ENCODE measurements at regions not wholly inside any gene's neighbourhood (a gene's known extent, or its start where the extent isn't known, plus 50 kb on each side); places are given as distances from the start of the nearest gene placed in this dataset.

DNA sequence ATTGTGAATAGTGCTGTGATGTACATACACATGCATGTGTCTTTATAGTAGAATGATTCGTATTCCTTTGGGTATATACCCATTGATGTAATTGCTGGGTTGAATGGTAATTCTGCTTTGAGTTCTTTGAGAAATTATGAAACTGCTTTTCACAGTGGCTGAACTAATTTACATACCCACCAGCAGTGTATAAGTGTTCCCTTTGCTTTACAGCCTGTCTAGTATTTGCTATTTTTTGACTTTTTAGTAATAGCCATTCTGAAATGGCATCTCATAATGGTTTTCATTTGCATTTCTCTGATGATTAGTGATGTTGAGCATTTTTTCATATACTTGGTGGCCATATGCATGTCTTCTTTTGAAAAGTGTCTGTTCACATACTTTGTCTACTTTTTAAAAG, 54.5 kb upstream of the FAM78B start:
- ATAC-seq (replicated peaks in 6 of 8): no peak
- in situ Hi-C loops (cut with MboI; ENCODE audit: low pct_unique_long_range_greater_than_20kb in 2 of 9, low sequenced_read_pairs in 9 of 9, unreplicated experiment in 9 of 9): no loop called here
- Histone ChIP-seq H3K4me1 (replicated peaks in 1 of 2) (no peaks in the 10 kb centered on the region), H3K27ac (no peak overlapping the region), H3K4me3 (no peak overlapping the region)
- 0 to 100% (median 71%) methylated on average over 1 of the region's 1 CpG; no CpG with 5 or more reads in 4 of the 10 experiments for WGBS, 10 experiments

DNA sequence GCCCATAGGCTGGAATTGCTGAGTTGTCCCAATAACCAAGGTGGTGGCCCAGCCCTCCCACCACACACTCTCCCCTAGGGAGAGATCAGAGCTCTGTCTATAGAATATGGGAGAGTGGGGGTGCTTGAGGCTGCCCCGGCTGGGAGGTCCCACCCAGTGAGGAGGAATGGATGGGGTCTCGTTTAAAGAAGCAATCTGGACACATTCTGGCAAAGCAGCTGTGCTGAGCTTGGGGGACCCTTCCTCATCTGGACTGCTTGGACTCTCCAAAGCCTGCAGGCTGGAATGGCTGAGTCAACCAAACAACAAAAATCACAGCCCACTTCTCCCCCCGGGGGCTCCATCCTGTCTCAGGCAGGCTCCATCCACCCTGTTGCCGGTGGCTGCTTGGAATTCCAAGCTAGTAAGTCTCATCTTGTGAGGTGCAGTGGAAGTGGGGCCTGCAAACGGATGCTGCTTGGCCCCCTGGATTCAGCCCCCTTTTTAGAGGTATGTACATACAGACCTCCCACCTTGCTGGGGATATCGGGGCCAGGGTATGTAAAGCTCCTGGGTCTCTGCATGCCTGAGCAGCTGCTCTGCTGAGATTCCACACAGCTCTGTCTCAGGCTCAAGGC, 67.1 kb upstream of the FAM78B start:
- WGBS, 10 experiments: 61 to 78% (median 65%) methylated on average over 3 to 6 of the region's 6 CpGs; no CpG with 5 or more reads in 7 of the 10 experiments
- ATAC-seq (replicated peaks in 6 of 8): no peak
- in situ Hi-C loops (cut with MboI; ENCODE audit: low pct_unique_long_range_greater_than_20kb in 2 of 9, low sequenced_read_pairs in 9 of 9, unreplicated experiment in 9 of 9): no loop called here
- H3K27ac ChIP-seq: no peak overlapping the region
- no peak overlapping the region for H3K4me3 ChIP-seq
- no peaks in the 10 kb centered on the region for H3K4me1 ChIP-seq (replicated peaks in 1 of 2)

DNA sequence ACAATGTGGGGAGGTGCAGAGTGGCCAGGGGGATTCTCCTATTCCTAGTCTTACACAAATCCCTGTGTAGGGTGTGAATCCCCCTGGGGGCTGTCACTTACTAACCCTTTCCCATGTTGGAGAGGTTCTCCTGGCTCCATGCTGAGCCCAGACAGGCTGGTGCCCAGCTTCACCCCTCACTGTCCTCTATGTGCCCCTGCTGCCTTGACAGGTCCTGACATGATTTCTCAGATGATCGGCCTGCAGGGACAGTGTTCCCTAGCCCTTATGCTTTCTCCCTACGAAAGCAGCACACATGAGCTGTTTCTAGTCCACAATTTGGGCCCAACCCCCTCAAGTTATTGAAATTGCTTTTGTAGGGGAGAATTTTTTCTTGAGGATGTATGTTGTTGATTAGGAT, 68.9 kb upstream of the FAM78B start:
- 17 to 82% (median 60%) methylated on average over 1 to 2 of the region's 2 CpGs; no CpG with 5 or more reads in 5 of the 10 experiments for WGBS, 10 experiments
- Histone ChIP-seq H3K4me1 (replicated peaks in 1 of 2) (no peaks in the 10 kb centered on the region), H3K27ac (no peak overlapping the region), H3K4me3 (no peak overlapping the region)
- ATAC-seq (replicated peaks in 6 of 8): no peak
- in situ Hi-C loops (cut with MboI; ENCODE audit: low pct_unique_long_range_greater_than_20kb in 2 of 9, low sequenced_read_pairs in 9 of 9, unreplicated experiment in 9 of 9): no loop called here

DNA sequence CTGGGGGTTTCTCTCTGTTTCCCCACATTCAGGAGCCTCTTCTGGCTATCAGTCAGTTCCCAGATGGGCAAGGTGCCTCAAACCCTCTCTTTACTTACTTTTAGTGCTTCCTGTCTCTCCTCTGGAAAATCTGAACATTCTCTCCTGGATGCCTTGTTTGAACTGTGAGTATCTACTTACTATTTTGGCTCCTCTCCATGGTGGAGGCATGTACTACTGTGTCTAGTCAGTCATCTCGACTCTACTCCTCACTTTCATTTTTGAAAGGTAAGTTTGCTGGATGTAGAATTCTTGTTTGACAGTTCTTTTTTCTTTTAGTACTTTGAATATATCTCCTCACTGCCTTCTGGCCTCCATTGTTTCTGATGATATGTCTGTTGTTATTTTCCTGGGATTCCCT, 70.9 kb upstream of the FAM78B start:
- no peaks in the 10 kb centered on the region for H3K4me1 ChIP-seq (replicated peaks in 1 of 2)
- no peak overlapping the region for H3K27ac ChIP-seq
- in situ Hi-C loops (cut with MboI; ENCODE audit: low pct_unique_long_range_greater_than_20kb in 2 of 9, low sequenced_read_pairs in 9 of 9, unreplicated experiment in 9 of 9): no loop called here
- no peak for ATAC-seq (replicated peaks in 6 of 8)
- WGBS, 10 experiments: 0 to 100% (median 55%) methylated on average over 1 of the region's 1 CpG
- H3K4me3 ChIP-seq: no peak overlapping the region

DNA sequence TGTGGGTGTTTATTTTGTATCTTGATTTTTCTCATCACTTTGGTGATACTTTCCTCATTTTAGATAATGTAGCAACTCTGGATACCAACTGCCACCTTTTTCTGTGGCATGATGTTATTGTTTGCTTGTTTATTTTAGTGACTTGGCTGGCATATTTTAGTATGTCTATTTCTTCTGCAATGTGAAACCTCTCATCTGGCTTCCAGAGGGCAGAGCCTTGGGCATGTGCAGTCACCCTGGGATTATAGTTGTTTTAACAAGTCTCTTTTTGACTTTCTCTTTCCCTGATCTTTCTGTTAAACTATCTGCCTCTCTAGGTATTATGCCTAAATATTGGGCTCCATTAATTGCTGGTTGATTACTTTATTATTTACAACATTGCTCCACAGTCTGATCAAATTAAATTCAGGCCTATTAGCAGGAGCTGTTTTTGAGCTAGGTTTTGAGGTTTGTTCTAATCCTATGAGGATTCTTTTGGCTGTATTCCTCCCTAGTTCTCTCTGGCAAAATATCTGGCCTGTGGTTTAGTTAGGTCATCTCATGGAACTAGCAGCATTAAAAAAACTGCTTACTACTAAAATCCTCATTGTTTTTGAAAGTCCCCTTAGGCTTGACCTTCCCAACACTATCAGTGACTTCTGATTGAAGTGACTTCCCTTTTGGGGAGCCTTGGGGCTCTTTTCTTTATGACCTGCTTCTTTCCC, 86.4 kb upstream of the FAM78B start:
- Histone ChIP-seq H3K27ac (no peak overlapping the region), H3K4me3 (no peak overlapping the region), H3K4me1 (replicated peaks in 1 of 2) (no peaks in the 10 kb centered on the region)
- in situ Hi-C loops (cut with MboI; ENCODE audit: low pct_unique_long_range_greater_than_20kb in 2 of 9, low sequenced_read_pairs in 9 of 9, unreplicated experiment in 9 of 9): no loop called here
- no peak for ATAC-seq (replicated peaks in 6 of 8)

DNA sequence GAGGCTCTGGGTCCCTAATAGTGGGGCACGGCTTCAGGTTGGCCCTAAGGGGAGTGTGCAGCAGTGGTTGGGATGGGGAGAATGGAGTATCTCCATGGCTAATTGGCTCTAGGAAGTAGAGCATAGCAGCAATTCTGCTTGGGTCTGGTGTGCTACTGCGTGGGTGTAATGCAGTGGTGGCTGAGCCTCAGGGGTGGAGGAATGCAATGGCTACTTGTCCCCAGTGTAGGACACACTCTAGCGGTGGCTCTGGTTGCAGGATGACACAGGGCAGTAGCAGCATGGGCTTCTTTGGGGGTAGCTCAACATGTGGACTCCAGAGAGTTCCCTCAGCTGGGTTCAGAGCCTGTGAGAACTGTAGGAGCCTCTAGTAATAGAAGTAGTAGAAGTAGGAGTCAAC, 91.2 kb upstream of the FAM78B start:
- no peak overlapping the region for H3K27ac ChIP-seq
- WGBS, 10 experiments: 20 to 100% (median 86%) methylated on average over 1 to 2 of the region's 3 CpGs; no CpG with 5 or more reads in 5 of the 10 experiments
- peak in 2 of 8 experiments; percentile 23 to 56 for ATAC-seq (replicated peaks in 6 of 8)
- in situ Hi-C loops (cut with MboI; ENCODE audit: low pct_unique_long_range_greater_than_20kb in 2 of 9, low sequenced_read_pairs in 9 of 9, unreplicated experiment in 9 of 9): no loop called here
- no peak overlapping the region for H3K4me3 ChIP-seq
- no peaks in the 10 kb centered on the region for H3K4me1 ChIP-seq (replicated peaks in 1 of 2)

DNA sequence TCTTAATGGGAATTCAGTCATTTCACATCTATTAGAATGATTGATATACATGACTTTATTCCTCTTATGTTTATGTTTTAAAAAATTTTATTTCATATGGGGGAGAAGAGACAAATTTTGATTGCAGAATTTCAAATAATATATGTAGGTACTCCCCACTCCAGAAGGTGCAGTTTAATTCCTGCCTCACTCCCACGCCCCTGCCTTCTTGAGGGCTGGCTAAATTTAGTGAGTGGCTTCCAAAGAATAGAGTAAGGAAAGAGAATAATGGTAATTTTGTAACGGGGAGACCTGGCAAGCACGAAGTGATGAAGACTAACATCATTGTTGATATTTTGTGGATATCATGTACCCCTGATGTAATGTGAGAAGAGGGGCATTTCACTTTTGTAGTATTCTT, 94.7 kb upstream of the FAM78B start:
- H3K4me3 ChIP-seq: no peak overlapping the region
- in situ Hi-C loops (cut with MboI; ENCODE audit: low pct_unique_long_range_greater_than_20kb in 2 of 9, low sequenced_read_pairs in 9 of 9, unreplicated experiment in 9 of 9): no loop called here
- 0 to 100% (median 90%) methylated on average over 1 to 3 of the region's 3 CpGs; no CpG with 5 or more reads in 1 of the 10 experiments for WGBS, 10 experiments

DNA sequence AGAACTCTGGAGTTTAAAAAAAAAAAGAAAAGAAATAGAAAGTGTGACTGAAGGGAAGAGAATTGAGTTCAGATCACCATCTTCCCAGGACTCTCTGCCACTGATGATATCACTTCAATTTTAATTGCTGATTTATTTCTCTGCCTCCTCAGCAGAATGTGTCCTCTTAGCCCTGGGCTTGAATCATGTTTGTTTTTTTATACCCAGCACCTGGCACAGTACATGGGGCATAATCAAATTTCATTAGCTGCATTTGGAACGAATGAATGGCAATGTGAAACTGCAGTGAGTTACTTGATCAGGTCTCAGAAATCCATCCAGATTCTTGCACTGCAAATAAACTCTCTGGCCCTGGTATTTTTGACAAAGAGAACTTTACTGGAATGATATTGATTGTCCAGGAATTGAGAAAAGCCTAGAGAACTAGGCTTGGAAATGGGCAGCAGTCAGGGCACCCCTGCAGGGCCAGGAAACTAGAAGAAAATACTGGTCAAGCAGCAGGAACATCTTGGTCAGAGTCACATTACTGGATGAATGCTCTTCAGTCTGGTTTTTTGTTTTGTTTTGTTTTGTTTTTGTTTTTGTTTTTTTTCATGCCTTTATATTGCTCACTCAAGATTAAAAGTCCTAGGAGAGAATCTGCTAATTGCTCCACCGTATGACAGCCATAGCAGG, 103.8 kb upstream of the FAM78B start:
- WGBS, 10 experiments: 0 to 100% (median 62%) methylated on average over 1 to 2 of the region's 2 CpGs
- Histone ChIP-seq H3K27ac (no peak overlapping the region), H3K4me3 (no peak overlapping the region), H3K4me1 (replicated peaks in 1 of 2) (no peaks in the 10 kb centered on the region)
- no peak for ATAC-seq (replicated peaks in 6 of 8)
- in situ Hi-C loops (cut with MboI; ENCODE audit: low pct_unique_long_range_greater_than_20kb in 2 of 9, low sequenced_read_pairs in 9 of 9, unreplicated experiment in 9 of 9): no loop called here

More for the DNA sequence above, 94.7 kb upstream of the FAM78B start:
- ATAC-seq (replicated peaks in 6 of 8): no peak
- Histone ChIP-seq H3K27ac (no peak overlapping the region), H3K4me1 (replicated peaks in 1 of 2) (no peaks in the 10 kb centered on the region)

DNA sequence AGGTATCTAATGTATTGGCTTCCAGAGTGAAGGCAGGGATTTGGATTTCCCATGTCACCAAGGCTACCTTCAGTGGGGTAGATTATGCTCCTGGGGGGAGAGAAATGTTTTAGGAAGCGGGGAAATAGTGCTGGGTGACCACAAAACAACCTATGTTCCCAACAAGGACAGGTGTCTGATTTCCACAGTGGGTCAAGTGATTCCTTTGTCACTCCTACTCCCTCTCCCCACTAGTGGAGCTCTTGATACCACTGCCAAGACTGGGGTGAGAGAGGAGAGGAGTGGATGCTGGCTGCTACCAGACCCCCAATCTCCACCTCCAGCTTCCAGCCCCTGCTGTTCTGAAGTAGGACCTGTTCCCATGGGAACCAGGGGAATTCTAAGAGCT, 104.3 kb upstream of the FAM78B start:
- in situ Hi-C loops (cut with MboI; ENCODE audit: low pct_unique_long_range_greater_than_20kb in 2 of 9, low sequenced_read_pairs in 9 of 9, unreplicated experiment in 9 of 9): no loop called here
- 0 to 88% (median 52%) methylated on average over 1 of the region's 1 CpG; no CpG with 5 or more reads in 4 of the 10 experiments for WGBS, 10 experiments
- no peak overlapping the region for H3K4me3 ChIP-seq
- H3K4me1 ChIP-seq (replicated peaks in 1 of 2): no peaks in the 10 kb centered on the region
- no peak for ATAC-seq (replicated peaks in 6 of 8)
- H3K27ac ChIP-seq: no peak overlapping the region

DNA sequence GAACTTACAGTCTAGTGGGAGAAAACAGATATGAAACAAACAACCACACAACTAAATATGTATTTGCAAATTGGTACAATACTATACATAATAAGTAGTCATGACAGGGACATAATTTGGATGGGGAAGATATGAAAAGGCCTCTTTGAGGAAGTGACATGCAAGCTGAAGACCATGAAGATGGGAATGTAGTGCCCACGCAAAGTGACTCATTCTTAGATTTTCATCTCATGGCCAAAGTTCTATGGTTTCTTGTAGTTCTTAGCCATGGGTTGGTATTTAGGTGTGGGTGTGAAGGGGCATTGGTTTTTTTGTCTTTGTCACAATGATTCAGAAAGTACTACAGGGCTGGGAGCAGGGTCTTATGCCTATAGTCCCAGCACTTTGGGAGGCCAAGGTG, 105.4 kb upstream of the FAM78B start:
- 40 to 100% (median 100%) methylated on average over 1 of the region's 1 CpG; no CpG with 5 or more reads in 5 of the 10 experiments for WGBS, 10 experiments
- in situ Hi-C loops (cut with MboI; ENCODE audit: low pct_unique_long_range_greater_than_20kb in 2 of 9, low sequenced_read_pairs in 9 of 9, unreplicated experiment in 9 of 9): no loop called here
- Histone ChIP-seq H3K4me1 (replicated peaks in 1 of 2) (no peaks in the 10 kb centered on the region), H3K4me3 (no peak overlapping the region), H3K27ac (no peak overlapping the region)
- no peak for ATAC-seq (replicated peaks in 6 of 8)

DNA sequence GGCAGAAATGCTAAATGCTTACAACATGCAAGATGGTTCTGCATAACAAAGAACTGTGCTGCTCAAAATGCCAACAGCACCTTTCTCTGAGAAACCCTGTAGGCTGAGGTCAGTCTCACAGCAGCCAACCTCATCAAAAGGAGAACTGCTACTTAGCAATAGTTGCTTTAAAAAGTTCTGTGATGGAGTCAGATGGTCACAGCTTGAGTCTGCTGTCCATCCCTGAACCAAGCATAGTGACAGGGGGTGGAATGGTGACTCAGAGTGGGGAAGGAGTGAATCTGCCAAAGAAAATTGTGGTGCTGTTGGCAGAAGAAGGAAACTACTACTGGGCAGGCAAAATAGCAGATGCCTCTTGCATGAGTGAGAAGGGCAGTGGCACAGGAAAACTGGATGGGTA, 106.0 kb upstream of the FAM78B start:
- Histone ChIP-seq H3K4me1 (replicated peaks in 1 of 2) (no peaks in the 10 kb centered on the region), H3K27ac (no peak overlapping the region), H3K4me3 (no peak overlapping the region)
- ATAC-seq (replicated peaks in 6 of 8): no peak
- in situ Hi-C loops (cut with MboI; ENCODE audit: low pct_unique_long_range_greater_than_20kb in 2 of 9, low sequenced_read_pairs in 9 of 9, unreplicated experiment in 9 of 9): no loop called here

DNA sequence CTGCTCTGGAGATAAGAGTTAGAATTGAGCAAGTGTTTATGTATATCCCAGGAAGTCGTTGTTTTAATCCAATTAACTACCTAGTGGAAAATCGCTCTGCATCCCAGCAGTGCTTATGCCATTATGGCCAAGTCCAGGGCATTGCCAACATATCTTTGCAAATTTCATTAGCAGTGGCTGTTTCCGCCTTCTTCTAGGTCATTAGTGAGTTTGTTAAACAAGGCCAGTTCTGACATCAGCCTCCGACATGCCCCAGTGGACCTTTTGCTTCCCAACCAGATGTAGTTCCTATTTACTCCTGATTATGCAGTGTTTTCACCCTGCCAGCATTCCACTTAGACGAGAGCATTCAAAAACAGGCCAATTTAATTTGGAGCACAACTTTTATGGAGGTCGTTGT, 106.8 kb upstream of the FAM78B start:
- peak in 1 of 8 experiments; percentile 53 for ATAC-seq (replicated peaks in 6 of 8)
- Histone ChIP-seq H3K4me3 (no peak overlapping the region), H3K4me1 (replicated peaks in 1 of 2) (no peaks in the 10 kb centered on the region), H3K27ac (no peak overlapping the region)
- in situ Hi-C loops (cut with MboI; ENCODE audit: low pct_unique_long_range_greater_than_20kb in 2 of 9, low sequenced_read_pairs in 9 of 9, unreplicated experiment in 9 of 9): no loop called here
- WGBS, 10 experiments: 6 to 86% (median 57%) methylated on average over 1 to 6 of the region's 6 CpGs; no CpG with 5 or more reads in 1 of the 10 experiments

DNA sequence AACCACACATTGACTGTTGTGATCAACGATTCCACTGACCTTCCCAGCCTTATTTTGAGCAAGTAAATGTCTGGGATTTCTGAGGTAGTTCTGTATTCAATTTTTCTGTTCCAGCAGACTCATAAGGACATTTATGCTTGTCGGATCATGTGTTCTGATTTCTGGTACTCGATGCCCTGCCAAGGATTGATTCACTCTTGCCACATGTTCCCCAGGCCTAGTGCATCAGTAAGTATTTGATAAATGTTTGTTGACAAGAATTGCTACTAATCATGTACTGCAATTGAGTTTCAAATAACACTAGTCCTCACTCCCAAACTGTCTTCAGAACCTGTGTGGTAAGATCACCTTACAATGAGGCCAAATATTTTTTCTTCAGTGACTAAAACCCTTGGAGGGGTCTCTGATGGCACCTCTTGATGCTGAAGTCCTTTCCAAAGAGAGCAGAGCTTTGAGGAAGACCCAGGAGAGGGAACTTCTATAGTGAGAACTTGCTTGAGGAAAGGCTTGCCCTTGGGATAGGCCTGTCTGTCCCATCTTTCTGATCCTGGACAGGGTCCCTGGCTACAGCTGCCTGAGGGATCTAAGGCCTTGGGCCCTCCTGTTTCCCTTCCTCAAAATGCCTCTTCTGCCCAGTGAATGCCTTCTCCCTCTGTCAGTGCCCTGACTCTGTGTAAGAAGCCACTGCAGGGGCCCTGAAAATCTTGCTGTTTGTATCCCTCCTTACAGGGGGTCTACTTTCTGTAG, 115.8 kb upstream of the FAM78B start:
- H3K4me1 ChIP-seq (replicated peaks in 1 of 2): no peaks in the 10 kb centered on the region
- ATAC-seq (replicated peaks in 6 of 8): no peak
- no peak overlapping the region for H3K4me3 ChIP-seq
- WGBS, 10 experiments: 10 to 81% (median 60%) methylated on average over 1 to 3 of the region's 3 CpGs; no CpG with 5 or more reads in 2 of the 10 experiments
- in situ Hi-C loops (cut with MboI; ENCODE audit: low pct_unique_long_range_greater_than_20kb in 2 of 9, low sequenced_read_pairs in 9 of 9, unreplicated experiment in 9 of 9): no loop called here
- no peak overlapping the region for H3K27ac ChIP-seq
